ENCODE measurements at regions not wholly inside any gene's neighbourhood (a gene's known extent, or its start where the extent isn't known, plus 50 kb on each side); places are given as distances from the start of the nearest gene placed in this dataset.

- Histone ChIP-seq H3K9me3 (ENCODE audit: control insufficient read depth, low read depth, low read length) (no peaks in the 10 kb centered on the region), H4K20me1 (ENCODE audit: control insufficient read depth, extremely low read depth, insufficient read depth, low read length) (no peaks in the 10 kb centered on the region), H3K9me1 (ENCODE audit: control insufficient read depth, extremely low read depth, insufficient read depth, low read length) (no peaks in the 10 kb centered on the region), H2AFZ (ENCODE audit: control insufficient read depth, low read length) (no peak overlapping the region), H3K4me2 (ENCODE audit: control insufficient read depth, extremely low read depth, insufficient read depth, low read depth, low read length) (no peak overlapping the region), H3K9ac (ENCODE audit: control insufficient read depth, extremely low read depth, insufficient read depth, low read length) (no peak overlapping the region), H3K4me3 (ENCODE audit: control insufficient read depth in 2 of 3, extremely low read depth in 1 of 3, insufficient read depth in 2 of 3, low read depth in 1 of 3, low read length in 3 of 3) (no peak overlapping the region), H3K36me3 (ENCODE audit: control insufficient read depth in 2 of 2, extremely low read depth in 1 of 2, insufficient read depth in 2 of 2, low read length in 2 of 2) (no peaks in the 10 kb centered on the region), H3K27me3 (ENCODE audit: control insufficient read depth, extremely low read depth, insufficient read depth, low read length) (peaks cover 4% of the 10 kb centered on the region), H3K79me2 (ENCODE audit: control insufficient read depth, insufficient read depth, low read length) (no peaks in the 10 kb centered on the region), H3K27ac (ENCODE audit: control insufficient read depth, insufficient read depth, low read length) (no peak overlapping the region), H3K4me1 (ENCODE audit: control insufficient read depth, extremely low read depth, insufficient read depth, low read length) (no peaks in the 10 kb centered on the region)
- DNase-seq (ENCODE audit: low read depth, low spot score) = no peak
- dilution Hi-C loops (cut with MboI; ENCODE audit: extremely low pct_ligation_motif_present, low sequenced_read_pairs) = no loop called here
- no peak for TF ChIP-seq EZH2 (IDR thresholded peaks at IDR 0.05; ENCODE audit: low read length)
- TF ChIP-seq CTCF (optimal IDR thresholded peaks at IDR 0.05 in 1 of 3, IDR thresholded peaks at IDR 0.05 in 1 of 3, conservative IDR thresholded peaks at IDR 0.05 in 1 of 3; ENCODE audit: extremely low read depth in 1 of 3, insufficient read depth in 2 of 3, low read length in 3 of 3) = no peak
- FAIRE-seq = no peak
These were observed 211.3 kb upstream of the SPAG17 start for GRCh38 chr1:118396279-118396678.

- Histone ChIP-seq H4K20me1 (ENCODE audit: control insufficient read depth, extremely low read depth, insufficient read depth, low read length) (no peaks in the 10 kb centered on the region), H3K4me3 (ENCODE audit: control insufficient read depth in 2 of 3, extremely low read depth in 1 of 3, insufficient read depth in 2 of 3, low read depth in 1 of 3, low read length in 3 of 3) (no peak overlapping the region), H3K9me1 (ENCODE audit: control insufficient read depth, extremely low read depth, insufficient read depth, low read length) (no peaks in the 10 kb centered on the region), H3K4me1 (ENCODE audit: control insufficient read depth, extremely low read depth, insufficient read depth, low read length) (no peaks in the 10 kb centered on the region), H3K9ac (ENCODE audit: control insufficient read depth, extremely low read depth, insufficient read depth, low read length) (no peak overlapping the region), H3K27me3 (ENCODE audit: control insufficient read depth, extremely low read depth, insufficient read depth, low read length) (peaks cover 4% of the 10 kb centered on the region), H3K4me2 (ENCODE audit: control insufficient read depth, extremely low read depth, insufficient read depth, low read depth, low read length) (no peak overlapping the region), H3K9me3 (ENCODE audit: control insufficient read depth, low read depth, low read length) (no peaks in the 10 kb centered on the region), H3K36me3 (ENCODE audit: control insufficient read depth in 2 of 2, extremely low read depth in 1 of 2, insufficient read depth in 2 of 2, low read length in 2 of 2) (no peaks in the 10 kb centered on the region), H3K79me2 (ENCODE audit: control insufficient read depth, insufficient read depth, low read length) (no peaks in the 10 kb centered on the region), H3K27ac (ENCODE audit: control insufficient read depth, insufficient read depth, low read length) (no peak overlapping the region), H2AFZ (ENCODE audit: control insufficient read depth, low read length) (no peak overlapping the region)
- dilution Hi-C loops (cut with MboI; ENCODE audit: extremely low pct_ligation_motif_present, low sequenced_read_pairs) = no loop called here
- TF ChIP-seq EZH2 (IDR thresholded peaks at IDR 0.05; ENCODE audit: low read length) (no peak), CTCF (optimal IDR thresholded peaks at IDR 0.05 in 1 of 3, IDR thresholded peaks at IDR 0.05 in 1 of 3, conservative IDR thresholded peaks at IDR 0.05 in 1 of 3; ENCODE audit: extremely low read depth in 1 of 3, insufficient read depth in 2 of 3, low read length in 3 of 3) (no peak)
- no peak for FAIRE-seq
- DNase-seq (ENCODE audit: low read depth, low spot score) = no peak
These were observed 210.5 kb upstream of the SPAG17 start for GRCh38 chr1:118395430-118395991.
